T-helper 17 cell (primary cell): ENCODE measurements at regions not wholly inside any gene's neighbourhood (a gene's known extent, or its start where the extent isn't known, plus 50 kb on each side); places are given as distances from the start of the nearest gene placed in this dataset.
"Not testable (repeated sequence)": the region's sequence is repeated elsewhere in the genome, so short reads cannot be mapped to it uniquely, and the experiment has no call there.

Source experiments
- ATAC-seq: fragments of 150-1000 bp; cut with Tn5 transposase; 2 replicates; pipeline ENCODE4 v1.10.0; 2021; ENCODE audit warnings: mild to moderate bottlenecking, moderate library complexity
- DNase-seq, 3 donors: peaks; one replicate each; pipeline versions ENCODE4 v3.0.0 to v3.0.0-alpha.2; 2020 to 2021
- H3K9me3 ChIP-seq: one replicate; pipeline ENCODE4 v1.7.0; 2013; ENCODE audit warnings: low read length, mild to moderate bottlenecking; ENCODE audit not compliant: control insufficient read depth, poor library complexity, severe bottlenecking
- H3K27ac Mint-ChIP-seq: one replicate; pipeline ENCODE4 v1.8.0; 2022; ENCODE audit warnings: mild to moderate bottlenecking, moderate library complexity, mixed read lengths
- H3K27me3 Mint-ChIP-seq: one replicate; pipeline ENCODE4 v1.8.0; 2022; ENCODE audit warnings: mixed read lengths
- H3K36me3 Mint-ChIP-seq: one replicate; pipeline ENCODE4 v1.8.0; 2022; ENCODE audit warnings: low read depth, mixed read lengths
- H3K4me1 Mint-ChIP-seq: one replicate; pipeline ENCODE4 v1.8.0; 2022; ENCODE audit warnings: mild to moderate bottlenecking, mixed read lengths
- H3K4me3 Mint-ChIP-seq: one replicate; pipeline ENCODE4 v1.8.0; 2022; ENCODE audit warnings: mild to moderate bottlenecking, moderate library complexity, mixed read lengths

GRCh38 chr7:39758234-39758970 is 135.0 kb downstream of the RALA start:
- peaks cover 16% of the 10 kb centered on the region for H3K4me1 Mint-ChIP-seq
- no peaks in the 10 kb centered on the region for H3K27me3 Mint-ChIP-seq
- no peaks in the 10 kb centered on the region for H3K9me3 ChIP-seq
- no peak for DNase-seq
- no peak for ATAC-seq
- peaks cover 2% of the 10 kb centered on the region for H3K36me3 Mint-ChIP-seq
- H3K4me3 Mint-ChIP-seq: no peak overlapping the region
- H3K27ac Mint-ChIP-seq: no peak overlapping the region

DNA sequence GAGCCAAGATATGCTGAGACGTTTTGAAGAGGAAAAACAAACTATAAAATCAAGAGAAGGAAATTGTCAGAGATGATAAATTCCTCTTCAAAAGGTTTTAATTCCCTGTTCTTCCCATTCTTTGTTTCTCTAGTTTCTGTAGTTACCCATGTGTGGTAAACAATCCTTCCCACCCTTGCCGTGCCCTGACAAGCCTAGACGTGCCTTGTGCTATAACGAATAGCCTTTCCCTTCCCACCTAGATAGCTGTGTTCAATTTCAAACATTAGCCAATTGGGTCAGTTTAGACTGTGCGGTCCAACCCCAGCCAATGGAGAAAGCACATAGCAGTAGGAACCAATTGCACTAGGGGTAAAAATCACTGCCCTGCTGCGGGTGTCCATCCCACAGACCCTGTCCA is 138.1 kb downstream of the RALA start:
- ATAC-seq (no peak), DNase-seq (no peak)
- Mint-ChIP-seq H3K4me3 (no peak overlapping the region), H3K27me3 (no peaks in the 10 kb centered on the region), H3K4me1 (peaks cover 14% of the 10 kb centered on the region), H3K36me3 (peaks cover 6% of the 10 kb centered on the region), H3K27ac (no peak overlapping the region)
- no peaks in the 10 kb centered on the region for H3K9me3 ChIP-seq

- not testable (repeated sequence) for DNase-seq, ATAC-seq, H3K4me3 Mint-ChIP-seq, H3K9me3 ChIP-seq, H3K27me3 Mint-ChIP-seq, H3K36me3 Mint-ChIP-seq
- H3K27ac Mint-ChIP-seq: peak overlapping the region; percentile 16
- H3K4me1 Mint-ChIP-seq: peaks cover 14% of the 10 kb centered on the region
Measured at GRCh38 chr7:39762466-39762865, 139.1 kb downstream of the RALA start.

GRCh38 chr7:39762881-39763280 is 139.5 kb downstream of the RALA start:
- H3K27ac Mint-ChIP-seq: peak overlapping the region; percentile 16

GRCh38 chr7:39765833-39766232 is 142.5 kb downstream of the RALA start:
- not testable (repeated sequence) for ATAC-seq, H3K4me1 Mint-ChIP-seq, H3K4me3 Mint-ChIP-seq, DNase-seq, H3K27ac Mint-ChIP-seq, H3K9me3 ChIP-seq, H3K27me3 Mint-ChIP-seq, H3K36me3 Mint-ChIP-seq

More at GRCh38 chr7:39762881-39763280, 139.5 kb downstream of the RALA start:
- H3K4me3 Mint-ChIP-seq, DNase-seq, H3K27me3 Mint-ChIP-seq, H3K9me3 ChIP-seq, ATAC-seq, H3K36me3 Mint-ChIP-seq: not testable (repeated sequence)
- H3K4me1 Mint-ChIP-seq: peaks cover 14% of the 10 kb centered on the region

DNA sequence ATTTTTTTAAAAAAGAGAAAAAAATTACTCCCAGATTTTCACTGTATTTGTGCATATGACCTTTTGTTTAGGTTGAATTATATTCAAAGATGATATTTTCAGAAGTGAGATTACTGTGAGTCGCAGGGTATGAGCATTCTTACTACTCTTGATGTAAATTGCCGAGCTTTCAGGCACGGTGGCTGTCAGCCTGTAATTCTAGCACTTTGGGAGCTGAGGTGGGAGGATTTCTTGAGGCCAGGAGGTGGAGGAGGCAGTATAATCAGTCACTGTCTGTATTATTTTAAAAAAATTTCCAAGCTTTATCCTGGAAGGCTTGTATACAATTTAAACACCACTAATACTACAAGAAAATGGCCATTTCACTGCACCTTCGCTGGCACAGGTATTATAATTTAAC is 145.1 kb downstream of the RALA start:
- not testable (repeated sequence) for H3K27ac Mint-ChIP-seq, H3K9me3 ChIP-seq, H3K27me3 Mint-ChIP-seq, H3K4me1 Mint-ChIP-seq, ATAC-seq, DNase-seq, H3K36me3 Mint-ChIP-seq, H3K4me3 Mint-ChIP-seq

GRCh38 chr7:39774341-39774851 is 151.0 kb downstream of the RALA start:
- not testable (repeated sequence) for H3K27me3 Mint-ChIP-seq, H3K9me3 ChIP-seq, H3K4me3 Mint-ChIP-seq, H3K4me1 Mint-ChIP-seq, DNase-seq, ATAC-seq, H3K36me3 Mint-ChIP-seq, H3K27ac Mint-ChIP-seq

- not testable (repeated sequence) for H3K4me1 Mint-ChIP-seq, ATAC-seq, DNase-seq, H3K9me3 ChIP-seq, H3K27me3 Mint-ChIP-seq, H3K4me3 Mint-ChIP-seq, H3K36me3 Mint-ChIP-seq, H3K27ac Mint-ChIP-seq
Measured at GRCh38 chr7:39781557-39781956, 158.2 kb downstream of the RALA start.

DNA sequence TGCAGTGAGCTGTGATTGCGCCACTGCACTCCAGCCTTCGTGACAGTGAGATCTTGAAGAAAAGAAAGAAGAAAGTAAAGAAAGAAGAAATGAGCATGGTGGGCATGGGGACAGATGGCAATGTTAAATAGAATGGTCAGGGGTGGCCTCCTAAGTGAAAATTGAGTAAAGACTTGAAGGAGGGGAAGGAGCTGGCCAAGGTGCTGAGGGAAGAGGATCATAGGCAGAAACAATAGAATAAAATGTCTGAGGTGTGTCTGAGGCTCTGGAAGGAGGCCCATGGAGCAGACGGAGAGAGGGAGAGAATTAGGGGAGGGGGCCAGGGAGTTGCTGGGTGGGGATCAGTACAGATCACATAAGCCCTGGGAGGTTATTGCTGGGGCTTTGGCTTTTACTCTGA is 163.1 kb downstream of the RALA start:
- H3K9me3 ChIP-seq: not testable (repeated sequence)

DNA sequence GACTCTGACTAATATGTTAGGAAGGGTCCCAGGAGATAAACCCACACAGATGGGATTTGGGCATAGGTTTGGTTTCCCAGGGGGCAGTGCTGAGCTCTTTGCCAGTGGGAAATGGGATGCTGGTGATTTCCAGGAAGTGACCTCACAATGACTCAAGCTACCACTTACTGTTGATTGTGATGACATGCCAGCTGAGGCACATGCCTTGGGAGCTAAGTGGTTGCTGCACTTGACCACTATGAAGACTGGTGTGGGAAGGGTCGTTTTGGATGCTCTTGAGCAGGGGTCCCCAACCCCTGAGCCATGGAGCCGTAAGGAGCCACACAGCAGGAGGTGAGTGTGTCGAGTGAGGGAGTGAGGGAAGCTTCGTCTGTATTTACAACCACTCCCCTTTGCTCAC is 159.0 kb upstream of the CDK13 start:
- H3K4me1 Mint-ChIP-seq, ATAC-seq, DNase-seq, H3K4me3 Mint-ChIP-seq, H3K36me3 Mint-ChIP-seq, H3K27me3 Mint-ChIP-seq, H3K9me3 ChIP-seq, H3K27ac Mint-ChIP-seq: not testable (repeated sequence)

More for the DNA sequence above, 163.1 kb downstream of the RALA start:
- not testable (repeated sequence) for ATAC-seq, H3K4me1 Mint-ChIP-seq, DNase-seq, H3K4me3 Mint-ChIP-seq, H3K27ac Mint-ChIP-seq, H3K27me3 Mint-ChIP-seq, H3K36me3 Mint-ChIP-seq

- not testable (repeated sequence) for H3K4me1 Mint-ChIP-seq, ATAC-seq, H3K36me3 Mint-ChIP-seq, DNase-seq, H3K27me3 Mint-ChIP-seq, H3K9me3 ChIP-seq, H3K4me3 Mint-ChIP-seq, H3K27ac Mint-ChIP-seq
Measured at GRCh38 chr7:39791911-39792310, 158.1 kb upstream of the CDK13 start.

DNA sequence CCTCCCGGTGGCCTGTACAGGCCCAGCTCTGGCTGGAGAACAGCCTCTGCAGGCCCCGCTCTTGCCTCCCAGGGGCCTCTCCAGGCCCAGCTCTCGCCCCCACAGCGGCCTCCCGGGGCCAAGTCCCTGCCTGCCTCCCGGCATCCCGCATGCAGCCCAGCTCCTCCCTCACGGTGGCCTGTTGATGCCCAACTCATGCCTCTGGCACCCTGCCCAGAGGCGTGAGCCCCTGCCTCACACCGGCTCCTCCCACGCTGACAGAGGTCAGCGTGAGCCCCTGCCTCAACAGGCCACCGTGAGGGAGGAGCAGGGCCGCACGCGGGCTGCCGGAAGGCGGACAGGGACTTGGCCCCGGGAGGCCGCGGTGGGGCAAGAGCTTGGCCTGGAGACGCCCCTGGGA is 157.0 kb upstream of the CDK13 start:
- H3K36me3 Mint-ChIP-seq, ATAC-seq: not testable (repeated sequence)

DNA sequence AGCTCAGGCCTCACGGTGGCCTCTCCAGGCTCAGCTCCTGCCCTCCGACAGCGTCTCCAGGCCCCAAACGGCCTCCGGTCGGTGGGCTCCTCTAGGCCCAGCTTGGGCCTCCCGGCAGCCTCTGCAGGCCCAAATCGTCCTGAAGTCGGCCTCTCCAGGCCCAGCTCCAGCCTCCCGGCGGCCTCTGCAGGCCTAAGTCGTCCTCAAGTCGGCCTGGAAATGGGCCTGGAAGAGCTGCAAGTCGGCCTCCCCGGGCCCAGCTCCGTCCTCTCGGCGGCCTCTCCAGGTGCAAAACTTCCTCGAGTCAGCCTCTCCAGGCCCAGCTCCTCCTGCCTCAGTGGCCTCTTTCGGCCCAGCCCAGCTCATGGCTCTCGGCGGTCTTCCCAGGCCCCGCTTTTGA is 156.2 kb upstream of the CDK13 start:
- not testable (repeated sequence) for H3K27me3 Mint-ChIP-seq, H3K4me3 Mint-ChIP-seq

More for the DNA sequence above, 157.0 kb upstream of the CDK13 start:
- H3K4me1 Mint-ChIP-seq, H3K27ac Mint-ChIP-seq, H3K9me3 ChIP-seq, DNase-seq, H3K4me3 Mint-ChIP-seq, H3K27me3 Mint-ChIP-seq: not testable (repeated sequence)

GRCh38 chr7:39796947-39797346 is 153.1 kb upstream of the CDK13 start:
- H3K27me3 Mint-ChIP-seq, H3K27ac Mint-ChIP-seq: not testable (repeated sequence)

More for the DNA sequence above, 156.2 kb upstream of the CDK13 start:
- H3K9me3 ChIP-seq, H3K36me3 Mint-ChIP-seq, ATAC-seq, DNase-seq, H3K27ac Mint-ChIP-seq, H3K4me1 Mint-ChIP-seq: not testable (repeated sequence)

More at GRCh38 chr7:39796947-39797346, 153.1 kb upstream of the CDK13 start:
- H3K36me3 Mint-ChIP-seq, H3K9me3 ChIP-seq, H3K4me1 Mint-ChIP-seq, DNase-seq, ATAC-seq, H3K4me3 Mint-ChIP-seq: not testable (repeated sequence)
